Liver (tissue), 9 donors: ENCODE measurements at regions not wholly inside any gene's neighbourhood (a gene's known extent, or its start where the extent isn't known, plus 50 kb on each side); places are given as distances from the start of the nearest gene placed in this dataset. TPM values are rescaled to one million over a fixed set of nuclear protein-coding genes. Genes with fewer than 3 reads are reported as not detected.

Experiments used
- DNase-seq: peaks from one replicate; pipeline ENCODE4 v3.0.0-alpha.2; 2017; ENCODE audit warnings: low spot score
- H3K27ac ChIP-seq, 2 donors: one replicate each; pipeline ENCODE4 v1.7.0; 2013; ENCODE audit warnings: inconsistent platforms in 2 of 2, low read length in 2 of 2, control low read depth in 1 of 2, low read depth in 1 of 2, mild to moderate bottlenecking in 1 of 2
- H3K27me3 ChIP-seq, 4 donors: one replicate each; pipeline versions ENCODE4 v1.6.1 to v1.7.0; 2013; ENCODE audit warnings: low read length in 3 of 4, inconsistent platforms in 1 of 4, mild to moderate bottlenecking in 1 of 4, moderate library complexity in 1 of 4; ENCODE audit not compliant: control insufficient read depth in 4 of 4, insufficient read depth in 4 of 4
- H3K36me3 ChIP-seq, 4 donors: one replicate each; pipeline versions ENCODE4 v1.6.1 to v1.7.0; 2013; ENCODE audit warnings: low read length in 3 of 4, mild to moderate bottlenecking in 3 of 4, low read depth in 1 of 4, moderate library complexity in 1 of 4; ENCODE audit not compliant: control insufficient read depth in 4 of 4, insufficient read depth in 3 of 4
- H3K4me1 ChIP-seq, 4 donors: one replicate each; pipeline versions ENCODE4 v1.6.1 to v1.7.0; 2013; ENCODE audit warnings: low read length in 3 of 4, mild to moderate bottlenecking in 3 of 4, moderate library complexity in 1 of 4; ENCODE audit not compliant: control insufficient read depth in 4 of 4, insufficient read depth in 4 of 4
- H3K4me3 ChIP-seq, 3 donors: one replicate each; pipeline versions ENCODE4 v1.6.1 to v1.7.0; 2013; ENCODE audit warnings: low read length in 3 of 3, control low read depth in 1 of 3, low read depth in 1 of 3, mild to moderate bottlenecking in 1 of 3
- H3K9ac ChIP-seq, 2 donors: one replicate each; pipeline ENCODE4 v1.7.0; 2013; ENCODE audit warnings: low read length in 2 of 2, mild to moderate bottlenecking in 2 of 2, moderate library complexity in 2 of 2, control low read depth in 1 of 2, low read depth in 1 of 2
- H3K9me3 ChIP-seq, 4 donors: one replicate each; pipeline versions ENCODE4 v1.6.1 to v1.7.0; 2013; ENCODE audit warnings: low read length in 3 of 4; ENCODE audit not compliant: control insufficient read depth in 4 of 4
- ATF3 ChIP-seq: IDR thresholded peaks from 2 replicates; pipeline ENCODE4 v1.6.1; 2016; ENCODE audit warnings: antibody characterized with exemption
- FOXA2 ChIP-seq: IDR thresholded peaks from 2 replicates; pipeline ENCODE4 v1.6.1; 2016; ENCODE audit warnings: antibody characterized with exemption
- HNF4A ChIP-seq, 2 donors: conservative IDR thresholded peaks; 2 replicates each; pipeline ENCODE4 v1.6.1; 2016; ENCODE audit warnings: antibody characterized with exemption in 2 of 2, mild to moderate bottlenecking in 2 of 2
- MAX ChIP-seq: IDR thresholded peaks from 2 replicates; pipeline ENCODE4 v1.6.1; 2016; ENCODE audit warnings: antibody characterized with exemption
- SP1 ChIP-seq: IDR thresholded peaks from 2 replicates; pipeline ENCODE4 v1.6.1; 2018; ENCODE audit warnings: antibody characterized with exemption, mild to moderate bottlenecking
- YY1 ChIP-seq: IDR thresholded peaks from 2 replicates; pipeline ENCODE4 v1.6.1; 2016; ENCODE audit warnings: antibody characterized with exemption, mild to moderate bottlenecking
- WGBS: extraction: QIAGEN DNeasy Blood & Tissue Kit; methylation state at CpG from one replicate; pipeline ENCODE4 v1.1.7; 2013; 5-methylcytosine and 5-hydroxymethylcytosine counted together
- small RNA-seq: library from RNA; depleted of rRNA; stranded (forward); fragments of <200 nt; gene quantifications from one replicate; pipeline ENCODE3, GENCODE V24; 2014
- TF ChIP-seq, protein P1 (sequence below): fragments of 150-350 bp; IDR thresholded peaks from 2 replicates; pipeline ENCODE4 v1.5.1; 2017; ENCODE audit warnings: improper control_type of control experiment, low read depth, low read length; ENCODE audit not compliant: missing input control
- TF ChIP-seq, protein P2 (sequence below): IDR thresholded peaks from 2 replicates; pipeline ENCODE4 v1.6.1; 2016; ENCODE audit warnings: antibody characterized with exemption
- donor health status: healthy.
- donor health status: healthy.
- donor health status: healthy.
- donor health status: healthy.
- donor health status: healthy.

DNA sequence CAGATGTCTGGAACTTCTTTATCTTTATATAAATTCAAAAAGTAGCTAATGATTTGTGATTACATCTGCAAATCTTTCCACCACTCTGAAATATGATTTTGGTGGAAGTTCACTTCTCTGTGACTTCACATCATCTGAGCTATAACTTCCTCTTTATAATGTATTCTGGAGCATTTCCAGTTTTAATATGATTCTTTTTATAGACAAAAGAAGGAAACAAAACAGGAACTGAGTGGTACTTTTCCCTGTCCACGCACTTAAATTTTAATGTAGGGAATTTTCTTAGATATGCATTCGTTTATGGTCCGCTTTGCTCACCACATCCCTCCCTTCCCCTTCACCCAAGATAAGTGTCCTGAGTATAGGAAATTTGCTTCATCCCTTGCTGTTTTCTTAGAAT, 333.5 kb downstream of the CHSY3 start:
- WGBS: 48% methylated on average over 3 of the region's 3 CpGs

More for the DNA sequence above, 333.5 kb downstream of the CHSY3 start:
- Histone ChIP-seq H3K4me1 (no peaks in the 10 kb centered on the region), H3K9ac (no peak overlapping the region), H3K9me3 (no peaks in the 10 kb centered on the region), H3K27me3 (no peaks in the 10 kb centered on the region), H3K27ac (no peak overlapping the region), H3K36me3 (no peaks in the 10 kb centered on the region), H3K4me3 (no peak overlapping the region)
- TF ChIP-seq, protein P1, sequence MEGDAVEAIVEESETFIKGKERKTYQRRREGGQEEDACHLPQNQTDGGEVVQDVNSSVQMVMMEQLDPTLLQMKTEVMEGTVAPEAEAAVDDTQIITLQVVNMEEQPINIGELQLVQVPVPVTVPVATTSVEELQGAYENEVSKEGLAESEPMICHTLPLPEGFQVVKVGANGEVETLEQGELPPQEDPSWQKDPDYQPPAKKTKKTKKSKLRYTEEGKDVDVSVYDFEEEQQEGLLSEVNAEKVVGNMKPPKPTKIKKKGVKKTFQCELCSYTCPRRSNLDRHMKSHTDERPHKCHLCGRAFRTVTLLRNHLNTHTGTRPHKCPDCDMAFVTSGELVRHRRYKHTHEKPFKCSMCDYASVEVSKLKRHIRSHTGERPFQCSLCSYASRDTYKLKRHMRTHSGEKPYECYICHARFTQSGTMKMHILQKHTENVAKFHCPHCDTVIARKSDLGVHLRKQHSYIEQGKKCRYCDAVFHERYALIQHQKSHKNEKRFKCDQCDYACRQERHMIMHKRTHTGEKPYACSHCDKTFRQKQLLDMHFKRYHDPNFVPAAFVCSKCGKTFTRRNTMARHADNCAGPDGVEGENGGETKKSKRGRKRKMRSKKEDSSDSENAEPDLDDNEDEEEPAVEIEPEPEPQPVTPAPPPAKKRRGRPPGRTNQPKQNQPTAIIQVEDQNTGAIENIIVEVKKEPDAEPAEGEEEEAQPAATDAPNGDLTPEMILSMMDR: no peak
- TF ChIP-seq FOXA2: no peak
- no peak for TF ChIP-seq ATF3
- TF ChIP-seq, protein P2, sequence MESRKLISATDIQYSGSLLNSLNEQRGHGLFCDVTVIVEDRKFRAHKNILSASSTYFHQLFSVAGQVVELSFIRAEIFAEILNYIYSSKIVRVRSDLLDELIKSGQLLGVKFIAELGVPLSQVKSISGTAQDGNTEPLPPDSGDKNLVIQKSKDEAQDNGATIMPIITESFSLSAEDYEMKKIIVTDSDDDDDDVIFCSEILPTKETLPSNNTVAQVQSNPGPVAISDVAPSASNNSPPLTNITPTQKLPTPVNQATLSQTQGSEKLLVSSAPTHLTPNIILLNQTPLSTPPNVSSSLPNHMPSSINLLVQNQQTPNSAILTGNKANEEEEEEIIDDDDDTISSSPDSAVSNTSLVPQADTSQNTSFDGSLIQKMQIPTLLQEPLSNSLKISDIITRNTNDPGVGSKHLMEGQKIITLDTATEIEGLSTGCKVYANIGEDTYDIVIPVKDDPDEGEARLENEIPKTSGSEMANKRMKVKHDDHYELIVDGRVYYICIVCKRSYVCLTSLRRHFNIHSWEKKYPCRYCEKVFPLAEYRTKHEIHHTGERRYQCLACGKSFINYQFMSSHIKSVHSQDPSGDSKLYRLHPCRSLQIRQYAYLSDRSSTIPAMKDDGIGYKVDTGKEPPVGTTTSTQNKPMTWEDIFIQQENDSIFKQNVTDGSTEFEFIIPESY: no peak
- TF ChIP-seq SP1: no peak
- no peak for TF ChIP-seq MAX
- TF ChIP-seq YY1: no peak
- TF ChIP-seq HNF4A (conservative IDR thresholded peaks at IDR 0.05): no peak
- DNase-seq: no peak

Small RNA genes in the stretch of these regions (small RNA-seq; reads per million reads assigned to genes)
- gene AC113367.2 (not detected), gene RNU7-53P (not detected)
